Loucy (cell line): ENCODE measurements at regions not wholly inside any gene's neighbourhood (a gene's known extent, or its start where the extent isn't known, plus 50 kb on each side); places are given as distances from the start of the nearest gene placed in this dataset.

Experiments
- H2AFZ ChIP-seq: fragments of 200-600 bp; sonication (generic); 2 replicates; pipeline ENCODE4 v1.6.0; 2016; ENCODE audit warnings: antibody characterized with exemption, mild to moderate bottlenecking, low read length, moderate library complexity
- H3F3A ChIP-seq: fragments of 200-600 bp; 2 replicates; pipeline ENCODE4 v1.6.0; 2016; ENCODE audit warnings: antibody characterized with exemption, low read depth, mild to moderate bottlenecking
- H3K27me3 ChIP-seq: fragments of 200-600 bp; sonication (generic); 2 replicates; pipeline ENCODE4 v1.6.1; 2014; ENCODE audit warnings: low read length, mild to moderate bottlenecking; ENCODE audit not compliant: insufficient read depth, poor library complexity, severe bottlenecking
- H3K36me3 ChIP-seq: fragments of 200-600 bp; sonication (generic); 2 replicates; pipeline ENCODE4 v1.6.1; 2016; ENCODE audit warnings: low read length; ENCODE audit not compliant: insufficient read depth
- H3K4me1 ChIP-seq: fragments of 200-600 bp; sonication (generic); 2 replicates; pipeline ENCODE4 v1.5.1; 2014; ENCODE audit warnings: low read length, mild to moderate bottlenecking; ENCODE audit not compliant: insufficient read depth, poor library complexity, severe bottlenecking
- H3K4me2 ChIP-seq: fragments of 200-600 bp; sonication (generic); 2 replicates; pipeline ENCODE4 v1.6.0; 2014; ENCODE audit warnings: antibody characterized with exemption, low read length, low read depth, mild to moderate bottlenecking; ENCODE audit not compliant: poor library complexity, severe bottlenecking
- H3K4me3 ChIP-seq: fragments of 200-600 bp; sonication (generic); 2 replicates; pipeline ENCODE4 v1.5.1; 2014; ENCODE audit warnings: low read length, mild to moderate bottlenecking, mixed read lengths; ENCODE audit not compliant: poor library complexity, severe bottlenecking
- H3K79me2 ChIP-seq: fragments of 200-600 bp; sonication (generic); 2 replicates; pipeline ENCODE4 v1.6.1; 2014; ENCODE audit warnings: low read length; ENCODE audit not compliant: insufficient read depth
- H3K9ac ChIP-seq: fragments of 200-600 bp; sonication (generic); 2 replicates; pipeline ENCODE4 v1.6.0; 2014; ENCODE audit warnings: mild to moderate bottlenecking, low read depth, low read length, moderate library complexity; ENCODE audit not compliant: poor library complexity, severe bottlenecking
- H3K9me2 ChIP-seq: fragments of 200-600 bp; sonication (generic); replicated peaks from 2 replicates; pipeline ENCODE4 v1.6.1; 2016; ENCODE audit warnings: low read depth, low read length, mixed read lengths
- H3K9me3 ChIP-seq: fragments of 200-600 bp; sonication (generic); 2 replicates; pipeline ENCODE4 v1.6.1; 2014; ENCODE audit warnings: mild to moderate bottlenecking, antibody characterized with exemption, low read length, low read depth; ENCODE audit not compliant: insufficient read depth
- H4K20me1 ChIP-seq: fragments of 200-600 bp; sonication (generic); 2 replicates; pipeline ENCODE4 v1.6.0; 2014; ENCODE audit warnings: antibody characterized with exemption, low read length, mild to moderate bottlenecking; ENCODE audit not compliant: insufficient read depth, poor library complexity, severe bottlenecking
- EZH2phosphoT487 ChIP-seq: fragments of 200-600 bp; IDR thresholded peaks from 2 replicates; pipeline ENCODE4 v1.6.1; 2018; ENCODE audit warnings: antibody characterized with exemption, mild to moderate bottlenecking, moderate library complexity, borderline replicate concordance
- TF ChIP-seq, protein P1 (sequence below): fragments of 200-600 bp; sonication (generic); conservative IDR thresholded peaks from 2 replicates; pipeline ENCODE4 v1.5.1; 2014; ENCODE audit warnings: mild to moderate bottlenecking, antibody characterized with exemption, low read length

DNA sequence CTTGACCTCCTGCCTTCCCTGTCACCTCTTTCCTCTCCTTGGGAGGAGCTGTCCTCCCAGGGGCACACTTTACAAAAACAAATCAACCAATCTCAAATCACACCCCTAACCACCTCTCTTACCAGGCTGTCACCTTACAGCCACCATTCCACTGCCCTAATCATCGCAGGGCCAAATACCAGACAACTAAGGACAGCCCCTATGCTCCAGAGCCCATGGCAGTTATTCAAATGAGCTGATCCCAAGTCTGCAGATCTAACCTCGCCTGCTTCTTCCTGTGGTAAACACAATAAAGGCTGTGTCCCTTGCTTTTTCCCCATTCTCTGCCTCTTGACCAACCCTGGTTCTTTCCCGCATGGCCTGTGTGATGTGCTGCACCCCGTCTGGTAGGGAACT, 154.2 kb upstream of the CNTNAP5 start:
- H3K4me2 ChIP-seq, result no peak overlapping the region
- H3K9ac ChIP-seq, result no peak overlapping the region
- no peak overlapping the region for H2AFZ ChIP-seq
- no peak for TF ChIP-seq EZH2phosphoT487
- TF ChIP-seq, protein P1, sequence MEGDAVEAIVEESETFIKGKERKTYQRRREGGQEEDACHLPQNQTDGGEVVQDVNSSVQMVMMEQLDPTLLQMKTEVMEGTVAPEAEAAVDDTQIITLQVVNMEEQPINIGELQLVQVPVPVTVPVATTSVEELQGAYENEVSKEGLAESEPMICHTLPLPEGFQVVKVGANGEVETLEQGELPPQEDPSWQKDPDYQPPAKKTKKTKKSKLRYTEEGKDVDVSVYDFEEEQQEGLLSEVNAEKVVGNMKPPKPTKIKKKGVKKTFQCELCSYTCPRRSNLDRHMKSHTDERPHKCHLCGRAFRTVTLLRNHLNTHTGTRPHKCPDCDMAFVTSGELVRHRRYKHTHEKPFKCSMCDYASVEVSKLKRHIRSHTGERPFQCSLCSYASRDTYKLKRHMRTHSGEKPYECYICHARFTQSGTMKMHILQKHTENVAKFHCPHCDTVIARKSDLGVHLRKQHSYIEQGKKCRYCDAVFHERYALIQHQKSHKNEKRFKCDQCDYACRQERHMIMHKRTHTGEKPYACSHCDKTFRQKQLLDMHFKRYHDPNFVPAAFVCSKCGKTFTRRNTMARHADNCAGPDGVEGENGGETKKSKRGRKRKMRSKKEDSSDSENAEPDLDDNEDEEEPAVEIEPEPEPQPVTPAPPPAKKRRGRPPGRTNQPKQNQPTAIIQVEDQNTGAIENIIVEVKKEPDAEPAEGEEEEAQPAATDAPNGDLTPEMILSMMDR, result no peak
- no peaks in the 10 kb centered on the region for H3K9me2 ChIP-seq
- H4K20me1 ChIP-seq, result no peaks in the 10 kb centered on the region
- H3K79me2 ChIP-seq, result no peaks in the 10 kb centered on the region
- no peaks in the 10 kb centered on the region for H3K36me3 ChIP-seq
- H3F3A ChIP-seq, result no peaks in the 10 kb centered on the region
- no peaks in the 10 kb centered on the region; the same call in 1 of the 2 replicates for H3K9me3 ChIP-seq
- no peak overlapping the region for H3K4me3 ChIP-seq
- no peaks in the 10 kb centered on the region for H3K27me3 ChIP-seq
- H3K4me1 ChIP-seq, result no peaks in the 10 kb centered on the region

DNA sequence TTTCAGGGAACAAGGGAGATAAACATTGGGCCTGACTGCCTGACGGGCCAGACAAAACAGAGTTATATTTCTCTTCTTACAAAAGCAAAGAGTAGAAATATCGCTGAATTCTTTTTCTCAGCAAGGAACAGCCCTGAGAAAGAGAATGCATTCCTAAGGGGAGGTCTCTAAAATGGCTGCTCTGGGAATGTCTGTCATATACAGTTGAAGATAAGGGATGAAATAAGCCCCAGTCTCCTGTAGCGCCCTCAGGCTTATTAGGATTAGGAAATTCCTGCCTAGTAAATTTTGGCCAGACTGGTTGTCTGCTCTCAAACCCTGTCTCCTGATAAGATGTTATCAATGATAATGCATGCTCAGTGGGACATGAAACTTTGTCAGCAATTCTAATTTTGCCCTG, 134.9 kb upstream of the CNTNAP5 start:
- Histone ChIP-seq H3F3A (no peaks in the 10 kb centered on the region), H3K27me3 (no peaks in the 10 kb centered on the region), H3K9me3 (peaks cover 11% of the 10 kb centered on the region; the same call in 1 of the 2 replicates), H3K36me3 (no peaks in the 10 kb centered on the region), H3K4me3 (no peak overlapping the region), H3K4me1 (no peaks in the 10 kb centered on the region), H4K20me1 (no peaks in the 10 kb centered on the region), H3K9me2 (no peaks in the 10 kb centered on the region), H3K9ac (no peak overlapping the region), H2AFZ (no peak overlapping the region), H3K4me2 (no peak overlapping the region), H3K79me2 (no peaks in the 10 kb centered on the region)
- TF ChIP-seq, protein P1, result no peak
- TF ChIP-seq EZH2phosphoT487, result no peak

GRCh38 chr2:123894167-123894566, 130.9 kb upstream of the CNTNAP5 start:
- Histone ChIP-seq H4K20me1 (no peaks in the 10 kb centered on the region), H3K9me3 (peaks cover 7% of the 10 kb centered on the region; the same call in 1 of the 2 replicates), H3K9me2 (no peaks in the 10 kb centered on the region), H3K4me3 (no peak overlapping the region), H3K4me1 (no peaks in the 10 kb centered on the region), H3K9ac (no peak overlapping the region), H3F3A (no peaks in the 10 kb centered on the region), H3K36me3 (no peaks in the 10 kb centered on the region), H3K27me3 (no peaks in the 10 kb centered on the region), H3K4me2 (no peak overlapping the region), H2AFZ (no peak overlapping the region), H3K79me2 (no peaks in the 10 kb centered on the region)
- no peak for TF ChIP-seq EZH2phosphoT487
- TF ChIP-seq, protein P1, result no peak
